SK-N-SH treated with all-trans-retinoic acid at 6 μM for 48 hours (cell line): ENCODE measurements at regions not wholly inside any gene's neighbourhood (a gene's known extent, or its start where the extent isn't known, plus 50 kb on each side); places are given as distances from the start of the nearest gene placed in this dataset.

Experiments used
- ATAC-seq: fragments of 200-7000 bp; cut with Tn5 transposase; 3 replicates; pipeline ENCODE4 v1.9.1; 2020; ENCODE audit warnings: mild to moderate bottlenecking, moderate library complexity
- ARNTL ChIP-seq: fragments of 450-650 bp; formaldehyde crosslinking; IDR thresholded peaks from 2 replicates; pipeline ENCODE4 v1.5.0; 2020; ENCODE audit warnings: low read depth, mild to moderate bottlenecking, moderate library complexity, borderline replicate concordance
- CREB5 ChIP-seq: fragments of 250-450 bp; sonication (Bioruptor Pico); IDR thresholded peaks from 2 replicates; pipeline ENCODE4 v1.5.1; 2020; ENCODE audit warnings: low read depth, mild to moderate bottlenecking, moderate library complexity
- CSDC2 ChIP-seq: fragments of 250-450 bp; sonication (Bioruptor Pico); IDR thresholded peaks from 2 replicates; pipeline ENCODE4 v1.5.0; 2020; ENCODE audit warnings: mild to moderate bottlenecking, moderate library complexity
- ESRRG ChIP-seq: fragments of 250-450 bp; sonication (Bioruptor Pico); IDR thresholded peaks from 2 replicates; pipeline ENCODE4 v1.6.1; 2021; ENCODE audit warnings: mild to moderate bottlenecking
- GLIS3 ChIP-seq: fragments of 250-450 bp; sonication (Bioruptor Pico); IDR thresholded peaks from 2 replicates; pipeline ENCODE4 v1.5.0; 2020; ENCODE audit warnings: mild to moderate bottlenecking, moderate library complexity
- ISL1 ChIP-seq: fragments of 250-450 bp; sonication (Bioruptor Pico); IDR thresholded peaks from 2 replicates; pipeline ENCODE4 v2.1.2; 2022; ENCODE audit warnings: mild to moderate bottlenecking, moderate library complexity
- PATZ1 ChIP-seq: fragments of 250-450 bp; sonication (Bioruptor Pico); IDR thresholded peaks from 2 replicates; pipeline ENCODE4 v1.8.0; 2020; ENCODE audit warnings: mild to moderate bottlenecking, moderate library complexity, borderline replicate concordance
- PPARA ChIP-seq: fragments of 250-450 bp; sonication (Bioruptor Pico); IDR thresholded peaks from 2 replicates; pipeline ENCODE4 v1.5.0; 2020; ENCODE audit warnings: mild to moderate bottlenecking, borderline replicate concordance
- RARB ChIP-seq: fragments of 250-450 bp; sonication (Bioruptor Pico); IDR thresholded peaks from 2 replicates; pipeline ENCODE4 v1.8.0; 2021; ENCODE audit warnings: mild to moderate bottlenecking, moderate library complexity
- TCF4 ChIP-seq: fragments of 250-450 bp; sonication (Bioruptor Pico); IDR thresholded peaks from 2 replicates; pipeline ENCODE4 v1.8.0; 2021; ENCODE audit warnings: mild to moderate bottlenecking, moderate library complexity, borderline replicate concordance
- TOX ChIP-seq: fragments of 250-450 bp; sonication (Bioruptor Pico); IDR thresholded peaks from 2 replicates; pipeline ENCODE4 v1.8.0; 2021; ENCODE audit warnings: mild to moderate bottlenecking, moderate library complexity, borderline replicate concordance
- ZC3H10 ChIP-seq: fragments of 250-450 bp; sonication (Bioruptor Pico); IDR thresholded peaks from 2 replicates; pipeline ENCODE4 v1.5.1; 2021; ENCODE audit warnings: mild to moderate bottlenecking, moderate library complexity
- ZFP3 ChIP-seq: fragments of 250-450 bp; sonication (Bioruptor Pico); IDR thresholded peaks from 2 replicates; pipeline ENCODE4 v1.5.0; 2020; ENCODE audit warnings: mild to moderate bottlenecking, moderate library complexity
- ZFP30 ChIP-seq: fragments of 450-650 bp; formaldehyde crosslinking; IDR thresholded peaks from 2 replicates; pipeline ENCODE4 v1.5.0; 2022; ENCODE audit warnings: mild to moderate bottlenecking, moderate library complexity
- ZNF565 ChIP-seq: fragments of 450-650 bp; formaldehyde crosslinking; conservative IDR thresholded peaks from 2 replicates; pipeline ENCODE4 v1.5.0; 2020; ENCODE audit warnings: low read depth, mild to moderate bottlenecking, moderate library complexity
- ZNF8 ChIP-seq: fragments of 450-650 bp; formaldehyde crosslinking; IDR thresholded peaks from 2 replicates; pipeline ENCODE4 v1.5.0; 2020; ENCODE audit warnings: mild to moderate bottlenecking, moderate library complexity
- TF ChIP-seq, protein P1 (sequence below): fragments of 250-450 bp; sonication (Bioruptor Pico); IDR thresholded peaks from 2 replicates; pipeline ENCODE4 v1.5.1; 2021; ENCODE audit warnings: mild to moderate bottlenecking, moderate library complexity
- TF ChIP-seq, protein P2 (sequence below): fragments of 250-450 bp; sonication (Bioruptor Pico); IDR thresholded peaks from 2 replicates; pipeline ENCODE4 v1.8.0; 2021; ENCODE audit warnings: low read depth, mild to moderate bottlenecking, moderate library complexity, borderline replicate concordance
- TF ChIP-seq, protein P3 (sequence below): fragments of 250-450 bp; sonication (Bioruptor Pico); IDR thresholded peaks from 2 replicates; pipeline ENCODE4 v1.5.0; 2020; ENCODE audit warnings: mild to moderate bottlenecking, moderate library complexity

DNA sequence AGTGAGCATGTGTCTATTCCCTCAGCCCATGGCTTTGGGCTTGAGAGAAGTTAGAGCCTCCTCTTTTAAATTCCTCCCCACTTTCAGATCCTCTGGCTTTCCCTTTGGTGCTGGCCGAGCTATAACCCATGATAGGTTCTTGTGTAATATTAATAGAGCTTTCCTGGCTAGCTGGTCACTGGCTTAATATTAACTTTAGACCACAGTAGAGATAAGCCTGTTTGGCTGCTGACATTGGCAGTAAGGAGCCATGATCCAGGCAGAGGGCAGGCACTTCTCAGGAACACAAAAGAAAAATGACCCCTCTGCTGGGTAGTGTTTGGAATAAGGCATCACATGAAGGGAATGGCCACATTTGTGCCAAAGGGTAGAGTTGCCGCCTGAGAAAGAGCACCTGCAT, 65.4 kb upstream of the UMPS start:
- no peak for TF ChIP-seq ESRRG (CRISPR knock-in tag)
- no peak for TF ChIP-seq PATZ1
- no peak for TF ChIP-seq TOX (CRISPR knock-in tag)
- TF ChIP-seq RARB (CRISPR knock-in tag): no peak
- no peak for TF ChIP-seq ISL1 (CRISPR knock-in tag)
- TF ChIP-seq CREB5 (CRISPR knock-in tag): no peak
- TF ChIP-seq ZFP3: no peak
- ATAC-seq: no peak

GRCh38 chr3:124666067-124666466, 64.2 kb upstream of the UMPS start:
- TF ChIP-seq ZC3H10 (no peak), CREB5 (CRISPR knock-in tag) (no peak), ZFP3 (no peak), ZNF565 (no peak), PPARA (CRISPR knock-in tag) (no peak), GLIS3 (no peak), ARNTL (CRISPR knock-in tag) (no peak), ZNF8 (CRISPR knock-in tag) (no peak), CSDC2 (no peak), ZFP30 (CRISPR knock-in tag) (no peak), ISL1 (CRISPR knock-in tag) (no peak), TCF4 (no peak)
- TF ChIP-seq, protein P1, sequence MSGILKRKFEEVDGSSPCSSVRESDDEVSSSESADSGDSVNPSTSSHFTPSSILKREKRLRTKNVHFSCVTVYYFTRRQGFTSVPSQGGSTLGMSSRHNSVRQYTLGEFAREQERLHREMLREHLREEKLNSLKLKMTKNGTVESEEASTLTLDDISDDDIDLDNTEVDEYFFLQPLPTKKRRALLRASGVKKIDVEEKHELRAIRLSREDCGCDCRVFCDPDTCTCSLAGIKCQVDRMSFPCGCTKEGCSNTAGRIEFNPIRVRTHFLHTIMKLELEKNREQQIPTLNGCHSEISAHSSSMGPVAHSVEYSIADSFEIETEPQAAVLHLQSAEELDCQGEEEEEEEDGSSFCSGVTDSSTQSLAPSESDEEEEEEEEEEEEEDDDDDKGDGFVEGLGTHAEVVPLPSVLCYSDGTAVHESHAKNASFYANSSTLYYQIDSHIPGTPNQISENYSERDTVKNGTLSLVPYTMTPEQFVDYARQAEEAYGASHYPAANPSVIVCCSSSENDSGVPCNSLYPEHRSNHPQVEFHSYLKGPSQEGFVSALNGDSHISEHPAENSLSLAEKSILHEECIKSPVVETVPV (CRISPR knock-in tag): no peak
- TF ChIP-seq, protein P2, sequence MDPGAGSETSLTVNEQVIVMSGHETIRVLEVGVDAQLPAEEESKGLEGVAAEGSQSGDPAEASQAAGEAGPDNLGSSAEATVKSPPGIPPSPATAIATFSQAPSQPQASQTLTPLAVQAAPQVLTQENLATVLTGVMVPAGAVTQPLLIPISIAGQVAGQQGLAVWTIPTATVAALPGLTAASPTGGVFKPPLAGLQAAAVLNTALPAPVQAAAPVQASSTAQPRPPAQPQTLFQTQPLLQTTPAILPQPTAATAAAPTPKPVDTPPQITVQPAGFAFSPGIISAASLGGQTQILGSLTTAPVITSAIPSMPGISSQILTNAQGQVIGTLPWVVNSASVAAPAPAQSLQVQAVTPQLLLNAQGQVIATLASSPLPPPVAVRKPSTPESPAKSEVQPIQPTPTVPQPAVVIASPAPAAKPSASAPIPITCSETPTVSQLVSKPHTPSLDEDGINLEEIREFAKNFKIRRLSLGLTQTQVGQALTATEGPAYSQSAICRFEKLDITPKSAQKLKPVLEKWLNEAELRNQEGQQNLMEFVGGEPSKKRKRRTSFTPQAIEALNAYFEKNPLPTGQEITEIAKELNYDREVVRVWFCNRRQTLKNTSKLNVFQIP (CRISPR knock-in tag): no peak
- TF ChIP-seq, protein P3, sequence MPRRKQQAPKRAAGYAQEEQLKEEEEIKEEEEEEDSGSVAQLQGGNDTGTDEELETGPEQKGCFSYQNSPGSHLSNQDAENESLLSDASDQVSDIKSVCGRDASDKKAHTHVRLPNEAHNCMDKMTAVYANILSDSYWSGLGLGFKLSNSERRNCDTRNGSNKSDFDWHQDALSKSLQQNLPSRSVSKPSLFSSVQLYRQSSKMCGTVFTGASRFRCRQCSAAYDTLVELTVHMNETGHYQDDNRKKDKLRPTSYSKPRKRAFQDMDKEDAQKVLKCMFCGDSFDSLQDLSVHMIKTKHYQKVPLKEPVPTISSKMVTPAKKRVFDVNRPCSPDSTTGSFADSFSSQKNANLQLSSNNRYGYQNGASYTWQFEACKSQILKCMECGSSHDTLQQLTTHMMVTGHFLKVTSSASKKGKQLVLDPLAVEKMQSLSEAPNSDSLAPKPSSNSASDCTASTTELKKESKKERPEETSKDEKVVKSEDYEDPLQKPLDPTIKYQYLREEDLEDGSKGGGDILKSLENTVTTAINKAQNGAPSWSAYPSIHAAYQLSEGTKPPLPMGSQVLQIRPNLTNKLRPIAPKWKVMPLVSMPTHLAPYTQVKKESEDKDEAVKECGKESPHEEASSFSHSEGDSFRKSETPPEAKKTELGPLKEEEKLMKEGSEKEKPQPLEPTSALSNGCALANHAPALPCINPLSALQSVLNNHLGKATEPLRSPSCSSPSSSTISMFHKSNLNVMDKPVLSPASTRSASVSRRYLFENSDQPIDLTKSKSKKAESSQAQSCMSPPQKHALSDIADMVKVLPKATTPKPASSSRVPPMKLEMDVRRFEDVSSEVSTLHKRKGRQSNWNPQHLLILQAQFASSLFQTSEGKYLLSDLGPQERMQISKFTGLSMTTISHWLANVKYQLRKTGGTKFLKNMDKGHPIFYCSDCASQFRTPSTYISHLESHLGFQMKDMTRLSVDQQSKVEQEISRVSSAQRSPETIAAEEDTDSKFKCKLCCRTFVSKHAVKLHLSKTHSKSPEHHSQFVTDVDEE (CRISPR knock-in tag): no peak
- ATAC-seq: no peak

GRCh38 chr3:124669470-124669869, 60.8 kb upstream of the UMPS start:
- ATAC-seq: peak; percentile 60; the same call in 2 of the 3 replicates
- TF ChIP-seq TCF4 (no peak), CREB5 (CRISPR knock-in tag) (no peak), ESRRG (CRISPR knock-in tag) (no peak)
